Stomach (tissue), 8 donors: ENCODE measurements at regions not wholly inside any gene's neighbourhood (a gene's known extent, or its start where the extent isn't known, plus 50 kb on each side); places are given as distances from the start of the nearest gene placed in this dataset.

Source experiments
- DNase-seq, 2 donors: peaks; one replicate each; pipeline versions ENCODE4 v3.0.0 to v3.0.0-alpha.2; 2013 to 2019
- H3K27ac ChIP-seq, 5 donors: fragments of 200-600 bp in 4 of 5; sonication (generic) in 4 of 5; one replicate each; pipeline ENCODE4 v1.5.1; 2013 to 2019; ENCODE audit warnings: mild to moderate bottlenecking in 1 of 5, moderate library complexity in 1 of 5
- H3K27me3 ChIP-seq, 3 donors: fragments of 200-600 bp; sonication (generic); one replicate each; pipeline ENCODE4 v1.5.1; 2017 to 2019; ENCODE audit warnings: mixed run types in 1 of 3
- H3K36me3 ChIP-seq, 4 donors: fragments of 200-600 bp; sonication (generic); 1 replicate in 3 of 4; 2 replicates in 1 of 4; pipeline ENCODE4 v1.5.1; 2016 to 2019
- H3K4me1 ChIP-seq, 4 donors: fragments of 200-600 bp; sonication (generic); one replicate each; pipeline ENCODE4 v1.5.1; 2016 to 2019
- H3K4me3 ChIP-seq, 4 donors: fragments of 200-600 bp; sonication (generic) in 3 of 4; one replicate each; pipeline ENCODE4 v1.5.1; 2016 to 2019; ENCODE audit warnings: mild to moderate bottlenecking in 1 of 4
- H3K9me3 ChIP-seq, 4 donors: fragments of 200-600 bp; sonication (generic); one replicate each; pipeline ENCODE4 v1.5.1; 2016 to 2019
- CTCF ChIP-seq, 7 experiments: fragments of 450-650 bp in 4 of 7; fragments of 200-600 bp in 3 of 7; sonication (generic) in 3 of 7; IDR thresholded peaks; one replicate each; pipeline ENCODE4 v1.5.1; 2016 to 2019; ENCODE audit warnings: antibody characterized with exemption in 7 of 7, control low read depth in 2 of 7, mild to moderate bottlenecking in 1 of 7
- EP300 ChIP-seq: sonication (generic); formaldehyde crosslinking; IDR thresholded peaks from one replicate; pipeline ENCODE4 v1.6.1; 2017; ENCODE audit warnings: antibody characterized with exemption
- POLR2A ChIP-seq, 4 donors: fragments of 450-650 bp; IDR thresholded peaks; one replicate each; pipeline ENCODE4 v1.6.1; 2016; ENCODE audit warnings: antibody characterized with exemption in 4 of 4, control low read depth in 2 of 4, mild to moderate bottlenecking in 1 of 4, moderate library complexity in 1 of 4
- POLR2AphosphoS5 ChIP-seq, 3 donors: sonication (generic); formaldehyde crosslinking; IDR thresholded peaks; one replicate each; pipeline ENCODE4 v1.6.1; 2016; ENCODE audit warnings: antibody characterized with exemption in 3 of 3
- WGBS, 5 donors: extraction: QIAGEN DNeasy Blood & Tissue Kit in 3 of 5; methylation state at CpG; one replicate each; pipeline versions ENCODE4 v1.1.5 to v1.1.7; 2013 to 2018; 5-methylcytosine and 5-hydroxymethylcytosine counted together
- intact Hi-C: fragments of 100-400 bp; cut with DNase I; formaldehyde crosslinking; loops from one replicate; pipeline ENCODE4 v1.15.1; 2023; ENCODE audit warnings: low total_unique reads
- donor health status: healthy with polysubstance abuse.
- donor health status: Bipolar disorder and iron deficiency.
- donor health status: healthy.

GRCh38 chr5:100252037-100252436 lies 283.1 kb upstream of the FAM174A start:
- Histone ChIP-seq H3K4me1 (no peaks in the 10 kb centered on the region), H3K4me3 (no peak overlapping the region), H3K27me3 (no peaks in the 10 kb centered on the region), H3K27ac (no peak overlapping the region), H3K36me3 (no peaks in the 10 kb centered on the region), H3K9me3 (no peaks in the 10 kb centered on the region)
- WGBS, 5 donors: 57 to 72% (median 69%) methylated on average over 3 of the region's 3 CpGs
- TF ChIP-seq CTCF (IDR thresholded peaks at IDR 0.05) (no peak), EP300 (no peak), POLR2A (IDR thresholded peaks at IDR 0.05) (no peak), POLR2AphosphoS5 (IDR thresholded peaks at IDR 0.05) (no peak)
- DNase-seq: no peak
- intact Hi-C loops: no loop called here

- Histone ChIP-seq H3K27ac (no peak overlapping the region), H3K36me3 (no peaks in the 10 kb centered on the region), H3K27me3 (no peaks in the 10 kb centered on the region), H3K4me3 (no peak overlapping the region), H3K9me3 (no peaks in the 10 kb centered on the region), H3K4me1 (no peaks in the 10 kb centered on the region)
- WGBS, 5 donors: 74 to 80% (median 77%) methylated on average over 2 of the region's 2 CpGs; no CpG with 5 or more reads in 1 of the 5 donors
- no peak for DNase-seq
- intact Hi-C loops: no loop called here
- TF ChIP-seq POLR2A (IDR thresholded peaks at IDR 0.05): no peak
- no peak for TF ChIP-seq POLR2AphosphoS5 (IDR thresholded peaks at IDR 0.05)
- no peak for TF ChIP-seq EP300
- no peak for TF ChIP-seq CTCF (IDR thresholded peaks at IDR 0.05)
Observed at GRCh38 chr5:100249884-100250269, 285.3 kb upstream of the FAM174A start.

GRCh38 chr5:100249211-100249883 lies 285.8 kb upstream of the FAM174A start:
- Histone ChIP-seq H3K27ac (no peak overlapping the region), H3K36me3 (no peaks in the 10 kb centered on the region), H3K4me3 (no peak overlapping the region), H3K9me3 (no peaks in the 10 kb centered on the region), H3K27me3 (no peaks in the 10 kb centered on the region), H3K4me1 (no peaks in the 10 kb centered on the region)
- TF ChIP-seq CTCF (IDR thresholded peaks at IDR 0.05) (no peak), POLR2AphosphoS5 (IDR thresholded peaks at IDR 0.05) (no peak), EP300 (no peak), POLR2A (IDR thresholded peaks at IDR 0.05) (no peak)
- no peak for DNase-seq
- intact Hi-C loops: no loop called here
- 71 to 85% (median 79%) methylated on average over 3 to 4 of the region's 4 CpGs for WGBS, 5 donors

- H3K27ac ChIP-seq: no peak overlapping the region
- no peaks in the 10 kb centered on the region for H3K36me3 ChIP-seq
- H3K4me1 ChIP-seq: no peaks in the 10 kb centered on the region
- intact Hi-C loops: no loop called here
- no peaks in the 10 kb centered on the region for H3K27me3 ChIP-seq
- 62 to 80% (median 74%) methylated on average over 3 of the region's 3 CpGs for WGBS, 5 donors
- peaks cover 0 to 8% (median 0%) of the 10 kb centered on the region in 4 donors for H3K9me3 ChIP-seq
- no peak overlapping the region for H3K4me3 ChIP-seq
- peak in 1 of 2 donors; percentile 7 for DNase-seq
- TF ChIP-seq EP300: no peak
Observed at GRCh38 chr5:100232736-100233135, 302.4 kb upstream of the FAM174A start.

GRCh38 chr5:100188778-100189177 lies 346.4 kb upstream of the FAM174A start:
- Histone ChIP-seq H3K4me1 (no peaks in the 10 kb centered on the region), H3K9me3 (peaks cover 0 to 5% (median 0%) of the 10 kb centered on the region in 4 donors), H3K36me3 (no peaks in the 10 kb centered on the region), H3K27me3 (no peaks in the 10 kb centered on the region), H3K4me3 (no peak overlapping the region), H3K27ac (no peak overlapping the region)
- TF ChIP-seq EP300 (no peak), CTCF (IDR thresholded peaks at IDR 0.05) (no peak), POLR2AphosphoS5 (IDR thresholded peaks at IDR 0.05) (no peak)
- 62 to 74% (median 72%) methylated on average over 1 of the region's 1 CpG for WGBS, 5 donors
- intact Hi-C loops: no loop called here
- DNase-seq: no peak
